GM21529 (cell line): ENCODE measurements at regions not wholly inside any gene's neighbourhood (a gene's known extent, or its start where the extent isn't known, plus 50 kb on each side); places are given as distances from the start of the nearest gene placed in this dataset.
"Not testable (repeated sequence)": the region's sequence is repeated elsewhere in the genome, so short reads cannot be mapped to it uniquely, and the experiment has no call there.

Experiments used
- ATAC-seq: cut with Tn5 transposase; IDR thresholded peaks from one replicate; pipeline ENCODE4 v1.9.1; 2021; ENCODE audit not compliant: unreplicated experiment

DNA sequence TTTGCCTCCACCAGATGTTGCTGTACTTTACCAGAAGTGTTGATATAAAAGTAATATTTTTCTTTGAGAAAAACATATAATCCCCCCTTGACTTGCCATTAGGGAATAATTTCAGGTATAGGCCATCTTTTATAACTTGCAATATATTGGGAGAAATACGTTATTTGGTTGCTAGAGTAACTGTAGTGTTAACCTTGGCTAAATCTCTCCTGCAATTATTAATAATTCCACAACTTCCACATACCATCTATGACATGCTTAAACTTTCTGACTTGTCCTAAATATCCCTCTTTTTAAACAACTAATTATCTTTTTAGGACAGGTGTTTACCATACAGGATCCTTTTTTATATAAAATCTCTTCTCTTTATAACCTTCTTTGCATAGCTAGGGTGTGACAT is 1048.2 kb downstream of the SLC16A7 start:
- ATAC-seq = no peak

DNA sequence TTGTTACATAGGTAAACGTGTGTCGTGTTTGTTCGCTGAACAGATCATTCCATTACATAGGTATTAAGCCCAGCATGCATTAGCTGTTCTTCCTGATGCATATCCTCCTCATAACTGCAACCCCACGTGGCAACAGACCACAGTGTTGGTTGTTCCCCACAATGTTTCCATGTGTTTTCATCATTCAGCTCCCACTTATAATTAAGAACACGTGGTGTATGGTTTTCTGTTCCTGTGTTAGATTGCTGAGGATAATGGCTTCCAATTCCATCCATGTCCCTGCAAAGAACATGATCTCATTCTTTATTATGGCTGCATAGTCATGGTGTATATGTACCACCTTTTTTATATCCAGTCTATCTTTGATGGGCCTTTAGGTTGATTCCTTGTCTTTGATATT is 1071.1 kb downstream of the SLC16A7 start:
- ATAC-seq = no peak

DNA sequence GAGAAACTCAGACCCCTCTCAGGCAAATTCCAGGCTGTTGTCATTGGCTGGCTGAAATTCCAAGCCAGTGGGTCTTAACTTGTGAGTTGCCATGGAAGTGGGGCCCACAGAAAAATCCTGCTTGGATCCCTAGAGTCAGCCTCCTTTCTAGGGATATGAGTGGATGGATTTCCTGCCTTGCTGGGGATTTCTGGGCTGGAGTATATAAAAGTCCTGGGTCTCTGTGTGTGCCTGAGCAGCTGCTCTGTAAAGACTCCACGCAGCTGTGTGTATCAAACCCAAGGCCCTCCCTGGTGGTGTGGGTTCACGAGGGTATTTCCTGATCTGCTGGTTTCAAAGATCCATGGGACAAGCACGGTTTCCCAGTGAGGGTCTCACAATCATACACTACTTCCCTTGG is 1077.1 kb downstream of the SLC16A7 start:
- no peak for ATAC-seq

DNA sequence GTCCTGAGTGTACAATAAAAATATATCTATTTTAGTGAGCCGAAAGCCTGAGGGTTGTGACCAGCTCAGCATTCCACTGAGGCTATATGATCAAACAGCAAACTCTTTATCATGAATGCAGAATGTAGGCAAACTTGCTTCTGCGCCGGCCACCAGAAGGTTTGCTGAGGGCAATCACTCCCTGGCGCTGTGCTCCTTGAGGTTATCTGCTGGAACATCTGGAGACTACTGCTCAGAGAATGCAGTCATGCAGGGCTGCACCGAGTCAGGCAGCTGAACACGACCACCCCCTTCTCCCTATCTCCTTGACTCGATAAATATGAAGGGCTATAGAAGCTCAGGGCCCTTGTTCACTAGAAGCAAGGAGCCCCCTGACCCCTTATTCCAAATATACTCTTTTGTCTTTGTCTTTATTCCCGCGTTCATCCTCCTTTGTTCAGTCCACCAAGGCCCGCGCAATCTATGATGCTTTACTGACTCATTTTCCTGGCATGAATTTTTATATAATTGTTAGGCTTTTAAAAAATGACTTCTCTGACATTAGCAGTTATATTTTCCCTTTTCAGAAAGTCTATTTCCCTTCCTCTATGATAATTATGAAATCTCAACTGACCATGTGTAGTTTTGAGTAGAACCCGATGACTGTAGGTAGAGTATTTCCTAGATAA is 1089.3 kb downstream of the SLC16A7 start:
- no peak for ATAC-seq

DNA sequence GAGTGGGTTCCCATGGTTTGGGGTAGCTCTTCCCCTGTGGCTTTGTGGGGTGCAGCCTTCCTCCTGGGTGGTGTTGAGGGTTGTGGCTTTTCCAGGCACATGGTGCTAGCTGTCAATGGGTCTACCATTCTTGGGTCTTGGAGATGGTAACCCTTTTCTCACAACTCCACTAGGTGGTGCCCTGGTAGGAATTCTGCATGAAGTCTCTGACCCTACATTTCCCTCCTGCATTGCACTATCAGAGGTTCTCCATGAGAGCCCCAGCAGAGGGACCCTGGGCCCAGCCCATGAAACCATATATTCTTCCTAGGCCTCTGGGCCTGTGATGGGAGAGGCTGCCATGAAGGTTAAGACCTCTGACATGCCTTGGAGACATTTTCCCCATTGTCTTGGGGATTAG is 1093.3 kb downstream of the SLC16A7 start:
- no peak for ATAC-seq

DNA sequence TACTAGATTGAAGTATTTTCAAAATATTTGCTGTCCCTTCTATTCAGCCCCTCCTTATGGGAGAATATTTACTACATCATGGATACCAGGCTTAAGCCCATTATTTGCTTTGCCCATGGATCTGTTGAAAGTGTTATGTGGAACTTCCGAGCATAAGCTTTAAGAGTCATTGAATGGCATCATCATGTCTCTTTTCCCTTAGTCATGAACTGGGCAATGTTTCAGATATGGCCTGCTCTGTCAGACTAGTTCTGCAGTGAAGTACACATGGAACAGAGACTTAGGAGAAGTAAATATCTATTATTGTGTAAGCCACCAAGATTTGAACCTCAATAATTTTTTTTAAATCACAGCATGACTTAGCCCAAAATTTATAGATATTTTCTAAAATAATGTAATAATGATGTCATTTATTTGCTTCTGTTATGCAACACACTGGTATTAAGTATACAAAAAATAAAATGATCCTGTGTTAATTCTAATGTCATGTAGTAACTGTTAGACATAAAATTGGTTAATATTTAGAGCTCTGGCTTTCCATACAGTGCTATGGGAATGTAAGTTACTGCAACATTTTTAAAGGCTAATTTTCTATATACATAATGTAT is 1097.3 kb downstream of the SLC16A7 start:
- no peak for ATAC-seq

DNA sequence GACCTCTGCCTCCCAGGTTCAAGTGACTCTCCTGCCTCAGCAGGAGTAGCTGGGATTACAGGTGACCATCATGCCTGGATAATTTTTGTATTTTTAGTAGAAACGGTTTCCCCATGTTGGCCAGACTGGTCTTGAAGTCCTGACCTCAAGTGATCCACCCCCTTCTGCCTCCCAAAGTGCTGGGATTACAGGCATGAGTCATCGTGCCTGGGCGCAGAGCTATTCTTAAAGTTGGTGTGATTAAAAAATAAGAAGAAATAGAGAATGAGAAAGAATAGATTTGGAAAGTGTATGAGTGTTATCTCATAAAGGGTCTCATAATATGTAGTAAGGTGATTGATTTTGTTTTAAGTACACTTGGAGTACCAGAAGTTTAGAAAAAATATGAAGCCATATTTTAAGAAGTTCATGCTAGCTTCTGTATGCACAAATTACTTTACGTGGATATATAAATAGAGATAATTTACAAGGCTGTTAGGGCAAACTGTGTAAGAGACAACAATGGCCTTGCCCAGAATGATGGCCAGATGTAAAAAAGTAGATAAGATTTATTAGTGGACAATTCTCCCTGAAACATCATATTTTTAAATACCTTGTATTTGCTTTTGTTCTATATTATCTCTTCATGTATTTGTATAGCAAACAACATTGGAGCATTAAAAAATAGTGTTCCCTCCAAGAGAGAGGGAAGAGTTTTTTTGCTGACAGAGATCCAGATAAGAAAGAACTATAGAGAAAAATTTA is 1108.5 kb downstream of the SLC16A7 start:
- no peak for ATAC-seq

DNA sequence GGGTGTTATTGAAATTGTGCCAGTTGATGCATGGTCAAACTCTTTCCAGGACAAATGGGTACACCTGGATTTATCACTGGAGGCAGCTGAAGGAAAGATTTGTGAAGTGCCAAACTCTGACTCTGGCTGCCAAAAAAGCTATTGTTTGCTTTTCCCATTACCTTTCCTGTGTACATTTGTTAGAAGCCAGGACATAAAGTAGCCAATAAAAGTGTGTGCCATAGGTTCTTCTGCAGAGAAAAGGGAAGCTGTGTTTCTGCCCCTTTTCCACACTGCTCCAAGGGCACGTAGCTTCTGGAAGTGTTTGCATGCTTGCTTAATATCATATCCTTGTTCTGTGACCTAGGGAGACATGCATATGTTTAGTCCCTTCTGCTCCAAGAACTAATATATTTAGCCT is 1114.4 kb downstream of the SLC16A7 start:
- ATAC-seq = no peak

DNA sequence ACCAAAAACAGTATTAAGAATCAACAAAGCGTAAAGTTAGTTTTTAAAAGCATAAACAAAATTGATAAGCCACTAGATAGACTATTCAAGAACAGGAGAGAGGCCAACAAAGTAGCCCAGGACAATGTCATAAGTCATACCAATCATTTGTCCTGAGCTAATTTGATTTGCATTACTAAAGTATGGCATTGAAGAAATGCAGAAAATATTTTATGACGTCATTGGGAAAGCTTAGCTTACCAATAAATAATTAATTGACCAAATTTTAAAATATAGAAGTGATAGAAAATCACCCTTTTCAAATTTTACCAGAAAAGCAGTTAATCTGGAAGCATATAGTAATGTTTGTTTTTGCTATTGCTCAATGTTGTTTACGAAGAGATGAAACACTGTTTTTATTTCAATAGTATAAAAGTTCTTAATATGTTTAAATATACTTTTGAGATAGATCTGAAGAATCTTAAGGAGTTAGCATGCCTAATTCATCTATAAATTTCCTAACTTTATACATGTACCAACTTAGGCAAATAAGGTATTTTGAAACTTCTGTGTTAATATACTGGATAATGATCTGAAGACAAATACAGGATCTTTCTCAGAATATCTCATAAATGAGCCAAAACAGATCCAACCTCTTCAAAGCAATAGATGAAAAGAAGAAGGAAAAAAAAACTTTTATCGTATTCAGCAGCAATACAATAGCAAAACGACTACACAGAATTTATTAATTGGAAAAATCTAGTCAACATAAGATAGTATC is 1118.5 kb downstream of the SLC16A7 start:
- no peak for ATAC-seq

DNA sequence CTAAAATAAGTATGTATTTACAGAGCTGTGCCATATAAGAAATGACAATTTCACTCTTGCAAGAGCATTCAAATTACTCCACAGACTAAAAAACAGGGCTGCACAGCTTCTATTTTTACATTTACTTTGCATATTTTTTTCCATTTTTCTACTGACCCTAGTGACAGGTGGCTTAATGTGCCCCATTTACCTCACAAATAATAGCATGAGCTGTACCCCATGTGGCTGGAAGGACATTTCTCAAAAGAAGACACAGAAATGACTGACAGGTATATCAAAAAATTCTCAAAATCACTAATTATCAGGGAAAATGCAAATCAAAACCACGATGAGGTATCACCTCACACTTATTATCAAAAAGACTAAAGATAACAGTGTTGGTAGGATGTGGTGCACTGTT is 1128.6 kb downstream of the SLC16A7 start:
- ATAC-seq = no peak

DNA sequence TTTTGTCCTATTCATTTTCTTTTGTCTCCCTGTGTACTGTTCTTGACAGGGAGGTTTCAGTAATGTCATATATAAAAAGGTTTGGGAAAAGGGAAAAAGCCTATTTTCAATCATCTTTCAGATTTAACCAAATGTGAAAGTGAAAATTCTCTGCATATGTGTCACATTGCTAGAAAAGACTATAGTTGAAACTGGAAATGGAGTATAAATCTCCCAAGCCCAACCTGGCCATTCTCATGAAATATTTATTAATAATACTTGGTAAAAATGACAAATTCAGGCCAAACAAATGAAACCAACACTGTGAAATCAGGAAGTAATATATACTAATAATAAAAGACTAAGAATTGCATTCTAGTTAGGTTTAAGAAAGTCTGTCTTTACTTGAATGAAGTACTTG is 1129.2 kb downstream of the SLC16A7 start:
- ATAC-seq = no peak

DNA sequence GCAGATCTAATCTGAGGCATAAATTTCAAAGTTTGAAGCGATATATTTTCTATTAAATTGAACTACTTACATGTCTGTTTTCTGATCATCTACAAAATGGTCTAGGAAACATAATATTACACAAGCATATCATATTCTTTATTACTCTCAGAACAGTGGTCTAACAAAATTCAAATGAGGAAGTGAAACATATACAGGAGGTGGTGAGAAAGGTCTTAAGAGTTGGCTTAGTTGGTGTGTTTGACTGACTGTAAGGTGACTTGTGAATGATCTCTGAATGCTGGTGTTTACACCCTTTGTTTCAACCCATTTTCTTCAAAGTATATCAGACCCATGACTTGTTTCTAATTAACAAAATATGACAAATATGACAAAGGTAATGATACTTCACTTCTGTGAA is 1156.8 kb downstream of the SLC16A7 start:
- no peak for ATAC-seq

DNA sequence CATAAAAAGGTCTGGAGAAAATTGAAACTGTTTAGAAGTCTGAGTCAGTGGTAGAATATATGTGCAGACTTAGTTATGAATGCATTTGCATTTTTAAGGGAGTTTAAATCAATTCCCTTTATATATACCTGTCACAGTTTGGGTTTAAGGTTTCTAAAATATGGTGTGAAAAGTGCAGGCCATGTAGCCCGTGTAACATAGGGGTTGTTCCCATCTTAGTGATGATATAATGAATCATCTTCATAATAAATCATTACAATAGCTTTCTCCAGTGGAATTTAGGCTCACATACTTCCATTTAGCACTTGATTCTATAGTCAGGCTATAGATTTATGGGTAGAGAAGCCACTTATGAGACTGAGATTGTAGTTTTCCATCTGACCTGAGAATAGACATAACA is 1162.4 kb downstream of the SLC16A7 start:
- ATAC-seq = no peak

DNA sequence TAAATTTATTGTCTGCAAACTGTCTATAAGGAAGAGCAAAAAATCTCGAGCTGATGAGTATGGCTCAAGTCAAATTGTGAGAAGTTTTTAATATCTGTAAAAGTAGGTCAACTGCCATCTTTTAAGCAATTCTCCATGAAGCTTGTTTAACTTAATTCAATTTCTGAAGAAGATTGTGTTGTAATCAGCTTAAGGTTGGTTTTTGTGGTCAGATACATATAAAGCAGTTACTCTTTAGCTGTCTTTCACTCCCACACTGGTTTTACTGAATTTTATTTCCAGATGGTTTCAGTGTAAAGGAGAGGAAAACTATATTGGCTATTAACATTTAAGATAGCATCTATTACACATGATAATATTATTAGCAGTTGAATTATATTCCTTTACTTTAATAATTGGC is 1165.1 kb downstream of the SLC16A7 start:
- no peak for ATAC-seq

DNA sequence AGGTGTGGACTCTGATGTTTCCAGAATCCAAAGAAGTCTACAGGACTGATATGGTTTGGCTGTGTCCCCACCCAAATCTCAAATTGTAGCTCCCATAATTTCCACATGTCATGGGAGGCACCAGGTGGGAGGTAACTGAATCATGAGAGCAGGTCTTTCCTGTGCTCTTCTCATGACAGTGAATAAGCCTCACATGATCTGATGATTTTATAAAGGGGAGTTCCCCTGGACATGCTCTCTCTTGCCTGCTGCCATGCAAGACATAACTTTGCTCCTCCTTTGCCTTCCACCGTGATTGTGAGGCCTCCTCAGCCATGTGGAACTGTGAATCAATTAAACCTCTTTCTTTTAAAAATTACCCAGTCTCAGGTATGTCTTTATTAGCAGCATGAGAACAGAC is 1205.3 kb downstream of the SLC16A7 start:
- ATAC-seq = not testable (repeated sequence)

DNA sequence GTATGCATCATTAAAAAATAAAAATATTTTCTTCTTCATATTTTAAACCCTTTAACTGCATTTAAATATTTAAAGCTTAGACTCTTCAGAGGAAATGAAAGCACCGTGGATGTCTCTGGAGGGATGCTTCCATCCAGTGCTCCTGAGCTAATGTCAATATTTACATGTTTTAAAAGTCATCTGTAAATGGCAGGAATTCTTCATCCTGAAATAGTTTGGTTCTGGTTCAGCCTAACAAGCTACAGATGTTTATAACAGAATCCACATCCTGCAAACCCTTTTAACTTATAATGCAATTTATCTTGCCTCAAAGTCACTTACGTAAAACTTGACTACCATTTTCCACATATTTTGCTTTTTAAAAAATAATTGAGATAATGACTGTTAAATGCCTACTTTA is 1207.3 kb downstream of the SLC16A7 start:
- no peak for ATAC-seq

DNA sequence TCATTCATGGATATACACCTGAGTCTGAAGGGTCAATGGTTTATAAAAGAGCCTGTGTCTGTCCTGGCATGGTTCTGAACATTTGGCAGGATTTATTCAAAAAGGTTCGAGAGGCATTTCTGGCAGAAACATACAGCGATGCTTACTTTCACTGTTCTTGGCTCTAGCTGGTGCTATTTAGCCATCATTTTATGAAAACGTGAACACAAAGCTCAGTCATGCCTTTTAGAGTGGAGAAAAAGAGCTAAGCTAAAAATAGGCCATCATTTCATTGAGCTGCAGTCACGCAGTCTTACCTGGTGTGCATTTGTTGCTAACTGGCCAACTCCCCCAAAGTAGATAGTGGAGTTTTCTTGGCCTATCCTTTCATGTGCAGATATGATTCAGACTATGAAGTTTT is 1209.5 kb downstream of the SLC16A7 start:
- no peak for ATAC-seq

DNA sequence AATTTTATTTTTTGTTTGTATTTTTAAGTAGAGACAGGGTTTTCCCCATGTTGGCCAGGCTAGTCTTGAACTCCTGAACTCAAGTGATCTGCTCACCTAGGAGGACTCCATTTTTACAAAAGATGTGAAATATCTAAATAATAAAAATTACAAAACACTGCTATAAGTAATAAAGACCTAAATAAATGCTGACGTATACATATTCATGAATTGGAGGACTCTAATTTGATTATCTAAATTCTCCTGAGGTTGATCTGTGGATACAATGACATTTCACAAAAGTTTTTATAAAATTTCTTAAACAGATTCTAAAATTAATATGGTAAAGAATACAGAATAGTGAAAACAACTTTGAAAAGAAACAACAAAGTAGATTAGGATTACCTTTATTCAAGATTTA is 1224.0 kb downstream of the SLC16A7 start:
- no peak for ATAC-seq

DNA sequence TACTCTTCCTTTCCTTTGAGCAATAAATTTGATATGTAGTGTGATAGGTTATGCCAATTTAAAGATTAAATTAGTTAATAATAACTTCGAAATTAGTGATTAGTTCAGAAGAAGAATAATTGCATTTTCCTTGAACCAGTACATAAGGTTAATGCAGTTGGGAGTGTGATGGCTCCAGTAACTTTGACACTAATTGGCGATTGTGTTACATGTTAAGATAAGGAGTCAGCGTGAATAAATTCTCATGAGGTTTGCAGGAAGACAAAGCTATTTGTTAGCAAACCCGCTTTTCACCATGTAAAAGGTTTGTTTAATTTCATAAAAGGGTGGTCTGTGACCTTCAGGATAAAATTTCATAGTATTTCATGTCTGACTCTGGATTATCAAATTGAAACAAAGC is 1226.8 kb downstream of the SLC16A7 start:
- ATAC-seq = no peak

DNA sequence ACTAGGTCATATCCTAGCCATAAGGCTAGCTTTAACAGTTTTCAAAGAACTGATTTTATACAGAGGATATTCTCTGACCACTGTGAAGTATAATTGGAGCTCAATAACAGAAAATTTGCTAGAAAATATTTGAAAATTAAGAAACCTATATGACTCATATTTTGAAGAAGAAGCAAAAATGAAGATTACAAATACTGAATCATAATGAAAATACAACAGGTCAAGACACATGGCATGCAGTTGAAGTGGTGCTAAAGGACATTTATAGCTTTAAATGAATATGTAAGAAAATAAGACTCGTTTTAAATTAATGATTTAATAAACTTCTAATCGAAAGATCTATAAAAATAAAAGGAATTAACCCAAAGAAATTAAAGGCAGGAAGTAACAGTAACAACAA is 1234.6 kb downstream of the SLC16A7 start:
- no peak for ATAC-seq

DNA sequence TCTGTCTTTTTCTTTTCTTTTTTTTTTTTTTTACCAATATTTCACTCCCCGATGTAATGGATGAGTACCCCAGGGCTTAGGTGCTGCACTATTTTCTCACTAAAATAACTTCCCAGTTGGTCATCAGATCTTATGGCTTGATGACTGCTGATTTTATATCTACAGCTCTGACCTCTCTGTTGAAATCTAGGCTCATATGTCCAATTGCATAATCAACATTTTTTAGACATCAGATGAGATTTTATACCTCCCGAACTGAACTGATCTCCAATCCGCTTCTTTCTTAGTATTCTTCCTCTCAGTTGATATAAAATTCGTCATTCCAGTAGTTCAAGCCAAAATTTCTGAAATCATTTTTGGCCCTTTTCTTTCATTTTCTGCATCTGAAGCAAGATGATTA is 1236.5 kb downstream of the SLC16A7 start:
- ATAC-seq = no peak

DNA sequence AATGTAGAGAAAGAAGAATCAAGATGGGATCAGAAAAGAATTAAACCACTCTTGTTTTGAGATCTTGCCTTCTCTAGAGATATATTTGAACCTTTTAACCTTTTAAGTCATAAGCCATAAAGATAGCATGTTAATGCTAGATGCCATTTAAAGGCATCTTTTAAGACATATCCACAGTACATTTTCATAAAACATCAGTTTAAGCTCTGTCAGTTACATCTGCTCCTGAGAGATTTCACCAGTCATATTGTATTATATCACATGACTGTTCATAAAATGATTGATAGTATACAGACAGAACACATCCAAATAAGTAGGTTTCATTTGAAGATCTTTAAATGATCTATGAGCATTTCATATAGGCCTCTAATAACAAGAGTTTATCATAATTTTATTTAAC is 1238.5 kb downstream of the SLC16A7 start:
- no peak for ATAC-seq
